Right hindlimb (tissue), 1 donor: ENCODE measurements at regions not wholly inside any gene's neighbourhood (a gene's known extent, or its start where the extent isn't known, plus 50 kb on each side); places are given as distances from the start of the nearest gene placed in this dataset.
"Not testable (repeated sequence)": the region's sequence is repeated elsewhere in the genome, so short reads cannot be mapped to it uniquely, and the experiment has no call there.

Source experiments
- DNase-seq: peaks from one replicate; pipeline ENCODE4 v3.0.0-alpha.2; 2018

DNA sequence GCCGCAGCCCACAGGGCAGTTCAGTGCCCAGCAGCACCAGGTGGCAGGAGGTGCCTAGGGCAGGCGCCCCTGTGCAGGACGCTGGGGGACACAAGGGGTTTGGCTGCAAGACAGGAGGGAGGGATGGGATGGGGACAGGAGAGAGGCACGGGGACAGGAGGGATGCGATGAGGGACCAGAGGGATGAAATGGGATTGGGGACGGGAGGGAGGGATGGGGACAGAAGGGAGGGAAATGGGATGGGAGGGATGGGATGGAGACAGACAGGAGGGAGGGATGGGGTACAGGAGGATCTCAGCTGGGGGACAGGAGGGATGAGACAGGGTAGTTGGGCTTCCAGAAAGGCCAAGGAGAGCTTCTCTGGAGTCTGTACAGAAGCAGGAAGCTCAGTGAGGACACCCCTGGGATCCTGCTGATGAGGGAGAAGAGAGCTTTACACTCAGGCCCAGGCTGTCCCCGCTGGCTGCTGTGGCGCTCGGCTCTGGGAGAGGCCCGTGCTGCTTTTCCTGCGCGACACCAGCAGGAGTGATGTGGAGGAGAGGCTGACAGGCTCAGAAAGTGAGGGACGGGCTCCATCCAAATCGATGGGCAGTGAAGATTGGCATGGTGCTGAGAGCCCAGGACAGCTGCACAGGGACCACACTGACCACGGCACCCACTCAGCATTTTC lies 400.8 kb downstream of the SMOC2 start:
- DNase-seq, result no peak

DNA sequence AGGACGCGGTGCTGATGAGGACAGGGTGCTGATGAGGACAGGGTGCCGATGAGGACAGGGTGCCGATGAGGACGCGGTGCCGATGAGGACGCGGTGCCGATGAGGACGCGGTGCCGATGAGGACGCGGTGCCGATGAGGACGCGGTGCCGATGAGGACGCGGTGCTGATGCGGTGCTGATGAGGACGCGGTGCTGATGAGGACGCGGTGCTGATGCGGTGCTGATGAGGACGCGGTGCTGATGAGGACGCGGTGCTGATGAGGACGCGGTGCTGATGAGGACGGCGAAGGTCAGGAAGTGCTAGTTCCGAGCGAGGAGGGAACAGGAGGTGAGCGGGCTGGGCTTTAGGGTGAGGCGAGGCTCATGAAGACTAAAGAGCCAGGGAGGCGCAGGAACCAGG lies 399.9 kb downstream of the SMOC2 start:
- not testable (repeated sequence) for DNase-seq

DNA sequence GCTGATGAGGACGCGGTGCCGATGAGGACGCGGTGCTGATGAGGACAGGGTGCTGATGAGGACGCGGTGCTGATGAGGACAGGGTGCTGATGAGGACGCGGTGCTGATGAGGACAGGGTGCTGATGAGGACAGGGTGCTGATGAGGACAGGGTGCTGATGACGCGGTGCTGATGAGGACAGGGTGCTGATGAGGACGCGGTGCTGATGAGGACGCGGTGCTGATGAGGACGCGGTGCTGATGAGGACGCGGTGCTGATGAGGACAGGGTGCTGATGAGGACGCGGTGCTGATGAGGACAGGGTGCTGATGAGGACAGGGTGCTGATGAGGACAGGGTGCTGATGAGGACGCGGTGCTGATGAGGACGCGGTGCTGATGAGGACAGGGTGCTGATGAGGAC lies 399.3 kb downstream of the SMOC2 start:
- not testable (repeated sequence) for DNase-seq

DNA sequence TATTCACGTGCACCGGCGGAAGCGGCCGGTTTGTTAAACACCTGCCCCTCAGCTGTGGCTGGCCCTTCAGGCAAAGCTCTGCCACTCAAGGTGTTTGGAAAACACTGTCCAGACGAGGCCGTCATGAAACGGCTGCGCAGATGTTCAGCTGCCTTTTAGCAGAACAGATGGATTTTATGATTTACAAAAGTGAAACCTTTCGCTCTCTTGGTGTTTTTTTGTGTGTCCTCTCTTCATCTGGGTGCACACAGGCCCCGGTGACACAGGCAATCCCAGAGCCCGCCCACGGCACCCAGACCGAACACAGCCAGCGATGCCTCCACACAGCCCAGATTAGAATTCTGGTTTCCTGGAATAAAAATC lies 397.0 kb downstream of the SMOC2 start:
- no peak for DNase-seq

DNA sequence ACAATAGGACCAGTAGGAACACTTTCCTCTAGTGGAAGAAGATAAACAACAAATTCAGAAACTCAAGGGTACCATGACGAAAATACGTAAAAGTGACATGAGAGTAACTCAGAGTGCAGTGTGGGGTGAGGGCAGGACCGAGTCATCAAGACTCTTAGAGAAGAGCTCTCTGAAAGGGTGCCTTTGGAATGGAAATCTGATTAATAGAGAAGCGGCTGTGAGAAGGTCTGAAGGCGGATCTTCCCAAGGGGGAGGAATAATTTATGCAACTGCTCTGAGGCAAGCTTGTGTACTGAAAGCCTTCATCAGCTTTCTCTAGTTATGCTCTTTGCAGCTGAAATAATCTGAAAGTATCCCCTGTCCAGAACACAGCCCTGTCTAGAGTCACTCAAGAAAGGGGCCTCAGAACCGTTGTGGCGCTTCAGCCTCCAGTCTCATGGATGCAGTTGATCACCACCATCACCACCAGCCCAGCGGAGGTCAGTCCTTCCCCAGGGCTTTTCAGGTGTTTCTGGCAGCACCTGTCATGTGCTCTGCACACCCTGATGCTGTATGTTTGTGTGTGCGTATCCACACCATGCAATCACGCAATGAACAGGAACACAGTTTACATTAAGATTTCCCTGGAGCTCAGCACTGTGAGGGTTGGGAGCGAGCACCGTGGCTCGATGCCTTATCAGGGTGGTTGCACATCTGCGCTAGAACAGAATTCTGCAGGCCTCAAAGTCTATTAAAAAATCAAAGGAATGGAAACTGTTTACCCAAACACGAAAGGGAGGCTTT lies 396.5 kb downstream of the SMOC2 start:
- DNase-seq, result no peak

DNA sequence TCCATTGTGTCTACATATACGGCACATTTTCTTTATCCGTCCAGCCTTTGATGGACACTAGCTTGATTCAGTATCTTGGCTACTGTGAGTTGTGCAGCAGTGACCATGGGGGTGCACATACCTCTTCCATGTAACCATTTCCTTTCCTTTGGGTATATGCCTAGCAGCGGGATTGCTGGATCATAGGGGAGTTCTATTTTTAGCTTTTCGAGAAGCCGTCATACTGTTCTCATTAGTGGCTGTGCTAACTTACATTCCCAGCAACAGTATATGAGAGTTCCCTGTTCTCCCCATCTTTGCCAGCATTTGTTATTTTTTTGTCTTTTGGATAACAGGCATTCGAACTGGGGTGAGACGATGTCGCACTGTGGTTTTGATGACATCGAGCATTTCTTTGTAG lies 395.0 kb downstream of the SMOC2 start:
- DNase-seq, result no peak

DNA sequence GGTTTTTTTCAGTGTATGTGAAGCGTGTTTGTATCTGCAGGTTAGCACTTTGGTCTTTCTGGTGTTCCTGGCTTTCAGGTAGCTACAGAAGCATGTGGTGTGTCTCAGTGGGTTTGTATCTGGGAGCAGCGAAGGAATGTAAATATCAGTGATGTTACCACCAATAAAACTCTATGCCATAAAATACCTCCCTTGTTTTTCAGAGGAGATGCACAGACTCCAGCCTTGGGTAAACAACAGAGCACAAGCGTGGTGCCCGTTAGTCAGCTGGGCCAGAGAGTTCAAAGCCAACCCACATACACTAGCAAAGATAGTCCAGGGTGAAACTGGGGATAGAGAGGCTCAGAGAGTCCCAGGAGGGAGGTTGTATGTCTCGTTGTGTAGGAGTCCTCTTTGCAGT lies 393.8 kb downstream of the SMOC2 start:
- DNase-seq, result no peak

DNA sequence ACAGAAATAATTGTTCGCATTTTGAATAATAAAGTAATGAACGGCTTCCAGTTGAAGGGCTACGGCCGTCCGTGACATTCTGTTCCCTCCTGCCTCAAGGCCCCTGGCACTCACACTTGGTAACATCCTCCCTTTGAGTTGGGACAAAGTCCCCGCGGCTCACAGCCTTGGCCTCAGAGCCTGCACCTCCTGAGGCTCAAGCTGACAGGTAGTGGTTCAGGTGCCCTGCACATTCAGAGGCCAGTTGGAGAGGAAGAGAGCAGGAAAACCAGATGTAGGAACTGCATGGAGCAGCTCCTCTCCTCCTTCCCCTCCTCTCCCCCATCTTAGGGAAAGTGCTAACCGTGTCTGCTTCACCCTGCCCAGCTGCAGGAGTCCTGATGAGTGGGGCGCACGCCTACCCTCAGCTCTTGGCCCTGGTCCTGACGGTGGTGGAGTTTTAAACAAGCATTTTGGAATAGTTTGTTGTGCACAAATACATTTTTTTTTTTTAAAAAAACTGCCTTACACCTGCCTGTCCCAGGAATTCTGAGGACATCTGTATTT lies 393.1 kb downstream of the SMOC2 start:
- no peak for DNase-seq

DNA sequence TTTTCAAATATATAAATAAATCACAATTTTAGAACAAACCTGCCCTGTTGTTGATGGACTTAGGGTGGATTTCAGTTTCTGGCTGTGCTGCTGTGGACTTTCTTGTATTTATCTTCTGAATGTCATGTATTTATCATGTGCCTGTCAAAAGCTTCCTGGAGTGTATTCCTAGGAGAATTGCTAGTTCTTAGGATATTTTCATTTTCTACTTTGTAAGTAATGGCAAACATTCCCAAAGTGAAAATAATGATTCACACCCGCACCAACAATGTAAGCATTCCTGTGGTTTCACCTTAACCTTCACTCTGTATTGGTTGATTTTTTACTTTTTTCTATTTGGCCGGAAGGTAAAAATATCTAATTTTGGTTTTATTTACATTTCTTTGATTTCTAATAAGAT lies 387.8 kb downstream of the SMOC2 start:
- DNase-seq, result no peak

DNA sequence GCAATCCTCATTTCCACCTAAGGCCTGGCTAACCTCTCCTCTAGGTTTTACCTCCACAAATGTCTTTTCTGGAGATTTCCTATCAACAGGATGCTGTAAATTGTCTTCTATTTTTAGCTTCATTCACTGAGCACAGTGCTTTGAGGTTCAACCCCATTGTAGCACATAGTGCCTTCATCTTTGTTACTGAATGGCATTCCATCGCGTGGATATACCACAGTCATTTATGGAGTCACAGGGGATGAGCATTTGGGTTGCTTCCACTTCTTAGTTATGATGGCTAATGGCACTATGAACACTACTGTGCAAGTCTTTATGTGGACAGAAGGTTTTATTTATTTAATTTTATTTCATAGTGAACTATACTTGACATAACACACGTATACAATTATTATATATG lies 387.1 kb downstream of the SMOC2 start:
- no peak for DNase-seq

DNA sequence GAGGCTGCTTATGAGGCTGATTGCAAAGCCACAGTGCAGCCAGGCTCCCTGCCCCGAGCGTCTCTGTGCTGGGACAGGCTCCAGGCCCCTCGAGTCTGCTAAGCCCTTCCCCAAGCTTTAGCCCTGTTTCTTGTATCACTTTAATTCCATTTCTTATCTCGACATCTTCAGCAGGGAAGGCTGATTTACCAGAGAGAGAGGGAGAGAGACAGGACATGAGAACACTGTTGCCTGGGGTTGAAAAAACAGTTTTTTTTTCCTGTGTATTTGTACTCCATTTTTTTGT lies 386.5 kb downstream of the SMOC2 start:
- no peak for DNase-seq

DNA sequence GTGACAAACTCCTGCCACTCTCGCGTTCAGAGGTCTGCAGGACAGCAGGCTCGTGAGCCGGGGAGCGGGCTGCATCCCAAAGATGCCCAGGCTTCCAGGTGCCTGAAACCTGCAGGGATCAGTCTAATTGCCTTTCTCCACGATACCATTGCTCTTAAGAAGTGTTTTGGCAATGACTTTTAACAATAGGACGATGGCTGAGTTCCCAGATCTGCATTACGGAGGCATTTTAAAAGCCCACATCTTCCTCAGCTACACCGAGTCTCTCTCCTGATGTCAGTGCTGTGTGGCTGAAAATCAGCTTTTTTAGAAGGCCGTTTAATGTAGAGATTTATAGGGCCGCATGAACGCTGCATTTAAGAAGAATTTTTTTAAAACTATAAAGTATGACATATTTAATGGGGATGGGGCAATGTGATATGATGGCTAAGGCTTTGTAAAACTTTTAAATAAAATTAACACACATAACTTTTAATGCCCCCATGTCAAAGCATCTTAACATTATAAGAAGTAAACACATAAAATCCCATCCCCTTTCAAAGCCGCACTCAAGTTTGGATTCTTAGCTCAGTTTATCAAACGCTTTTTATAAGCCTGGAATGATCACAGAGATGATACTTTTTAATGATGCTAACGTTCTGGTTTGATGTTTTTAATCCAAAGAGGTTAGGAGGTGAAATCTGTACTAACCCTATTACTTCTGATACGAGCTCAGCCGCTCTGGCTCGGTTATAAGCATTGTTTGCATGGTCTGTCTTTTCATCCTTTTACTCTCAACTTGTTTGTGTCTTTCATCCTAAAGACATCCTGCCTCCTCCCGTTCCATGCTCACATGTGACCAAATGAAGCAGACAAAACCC lies 386.0 kb downstream of the SMOC2 start:
- DNase-seq, result no peak

DNA sequence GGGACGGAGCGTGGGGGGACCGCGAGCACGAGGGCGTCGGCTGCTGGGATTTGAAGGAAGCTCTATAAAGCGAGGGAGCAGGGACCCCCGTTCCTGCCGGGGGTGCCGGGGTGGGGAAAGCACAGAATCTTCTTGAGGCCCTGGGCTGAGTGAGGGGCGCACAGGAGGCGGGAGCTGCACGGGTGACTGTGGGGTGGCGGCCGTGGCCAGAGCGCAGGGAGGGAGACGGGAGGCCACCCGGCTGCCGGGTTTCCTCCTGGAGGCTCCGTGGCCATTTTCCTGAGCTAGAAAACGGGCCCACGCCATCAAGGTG lies 385.1 kb downstream of the SMOC2 start:
- DNase-seq, result no peak

DNA sequence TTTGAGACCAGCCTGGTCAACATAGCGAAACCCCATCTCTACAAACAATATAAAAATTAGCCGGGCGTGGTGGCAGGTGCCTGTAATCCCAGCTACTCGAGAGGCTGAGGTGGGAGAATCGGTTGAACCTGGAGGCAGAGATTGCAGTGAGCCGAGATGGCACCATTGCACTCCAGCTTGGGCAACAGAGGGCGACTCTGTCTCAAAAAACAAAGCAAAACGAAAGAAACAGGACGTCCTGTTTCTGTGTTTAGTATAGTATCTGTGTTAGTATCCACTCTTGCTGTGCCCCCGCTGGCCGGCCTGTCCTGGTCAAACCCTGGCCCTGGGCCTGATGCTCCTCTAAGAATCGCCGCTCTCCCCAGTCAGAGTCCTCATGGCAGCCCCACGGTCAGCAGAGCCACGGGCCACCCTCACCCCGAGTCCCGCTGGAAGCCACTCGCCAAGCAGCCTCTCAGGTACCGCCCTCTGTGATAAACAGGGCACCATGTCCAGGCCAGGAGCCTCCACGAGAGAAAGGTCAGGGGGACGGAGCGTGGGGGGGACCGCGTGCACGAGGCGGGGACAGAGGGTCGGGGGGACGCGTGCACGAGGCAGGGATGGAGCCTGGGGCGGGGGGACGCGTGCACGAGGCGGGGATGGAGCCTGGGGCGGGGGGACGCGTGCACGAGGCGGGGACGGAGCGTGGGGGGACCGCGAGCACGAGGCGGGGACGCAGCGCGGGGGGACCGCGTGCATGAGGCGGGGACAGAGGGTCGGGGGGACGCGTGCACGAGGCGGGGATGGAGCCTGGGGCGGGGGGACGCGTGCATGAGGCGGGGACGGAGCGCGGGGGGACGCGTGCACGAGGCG lies 384.5 kb downstream of the SMOC2 start:
- DNase-seq, result no peak

DNA sequence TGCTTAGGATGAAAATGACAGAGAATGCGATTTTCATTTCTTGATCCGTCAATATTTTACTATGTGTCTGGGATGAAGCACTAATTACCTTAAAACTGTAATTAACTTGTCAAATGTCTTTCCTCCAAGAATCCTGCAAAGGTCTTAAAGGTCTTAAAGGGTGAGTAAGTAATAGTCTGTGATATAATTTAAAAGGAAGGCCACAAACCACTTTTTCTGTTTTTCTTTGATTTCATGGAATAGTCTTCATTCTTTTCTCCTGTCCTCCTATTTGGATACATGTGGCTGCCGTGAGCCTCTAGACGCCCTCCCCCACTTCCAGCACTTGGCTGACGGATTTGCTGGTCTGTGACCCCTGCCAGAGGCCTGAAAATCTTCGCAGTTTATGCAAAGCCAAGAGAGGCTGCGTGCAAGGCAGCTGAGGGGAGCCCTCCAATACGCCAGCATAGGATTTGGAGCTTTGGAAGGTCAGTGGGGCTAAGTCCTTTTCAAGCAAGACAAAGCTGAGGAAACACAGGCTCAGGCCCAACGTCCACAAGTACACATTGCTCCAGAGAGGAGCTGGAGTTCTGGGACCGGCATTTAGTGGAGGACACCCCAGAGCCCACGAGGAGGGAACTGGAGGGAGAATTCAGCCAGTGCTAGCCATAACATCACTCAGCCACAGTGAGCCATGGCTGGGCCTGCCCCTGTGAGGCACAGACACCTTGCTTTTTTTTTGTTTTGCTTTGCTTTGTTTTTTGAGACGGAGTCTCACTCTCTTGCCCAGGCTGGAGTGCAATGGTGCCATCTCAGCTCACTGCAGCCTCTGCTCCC lies 382.6 kb downstream of the SMOC2 start:
- DNase-seq, result peak; percentile 71

DNA sequence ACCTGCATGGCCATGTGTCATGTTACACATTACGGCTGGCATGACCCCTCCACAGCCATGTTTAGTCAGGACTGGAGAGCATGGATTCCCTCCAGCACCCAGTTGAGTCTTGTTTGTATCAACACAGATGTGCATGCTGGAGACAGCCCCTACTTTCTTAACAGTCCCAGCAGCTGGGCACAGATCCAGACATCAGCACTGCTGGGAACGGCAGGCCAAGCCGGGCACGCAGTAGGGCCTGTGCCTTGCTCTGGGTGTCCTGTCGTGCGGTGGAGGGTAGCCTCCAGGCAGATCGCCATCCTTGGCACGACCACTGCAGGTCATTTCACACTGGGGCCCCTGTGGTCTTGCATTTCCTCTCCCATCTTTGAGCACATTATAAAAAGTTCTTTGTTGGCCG lies 381.4 kb downstream of the SMOC2 start:
- no peak for DNase-seq

DNA sequence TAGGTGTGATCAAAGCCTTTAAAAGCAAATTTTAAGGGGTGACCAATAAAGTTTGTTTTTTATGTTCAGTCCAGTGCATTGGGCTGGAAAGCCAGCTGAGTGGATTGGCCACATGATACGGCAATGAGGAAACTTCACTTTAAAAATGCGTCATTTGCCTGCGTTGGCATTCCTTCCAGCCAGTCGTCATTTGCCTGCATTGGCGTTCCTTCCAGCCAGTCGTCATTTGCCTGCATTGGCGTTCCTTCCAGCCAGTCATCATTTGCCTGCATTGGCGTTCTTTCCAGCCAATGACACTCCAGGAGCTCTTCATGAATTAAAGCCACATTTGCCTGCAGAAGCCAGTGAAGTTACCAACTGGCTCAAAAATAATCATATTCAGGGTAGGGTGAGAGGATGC lies 378.6 kb downstream of the SMOC2 start:
- no peak for DNase-seq

DNA sequence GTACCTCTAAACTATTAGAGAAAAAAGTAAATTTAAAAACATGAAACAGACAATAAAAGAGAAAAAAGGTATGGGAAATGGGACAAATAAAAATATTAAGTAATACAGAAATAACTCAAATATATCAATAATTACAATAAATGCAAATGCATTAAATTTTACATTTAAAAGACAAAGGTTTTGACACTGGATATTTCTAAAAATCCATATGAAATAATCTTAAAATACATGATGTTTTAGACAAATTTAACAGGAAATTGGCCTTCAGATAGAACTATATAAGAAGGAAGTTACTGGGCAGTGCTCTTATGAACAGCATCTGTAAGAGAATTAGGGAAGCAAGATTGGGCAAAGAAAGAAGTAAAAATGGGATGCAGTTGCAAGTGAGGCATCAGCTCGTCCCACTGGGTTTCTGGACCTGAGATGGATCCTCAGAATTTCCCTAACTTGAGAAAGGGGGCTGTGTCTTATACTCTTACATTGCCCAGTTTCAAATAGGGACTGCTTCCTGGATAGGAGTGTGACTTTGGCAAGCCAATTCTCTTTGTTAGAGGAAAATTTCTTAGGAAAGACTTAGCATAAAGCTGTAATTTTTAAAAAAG lies 376.7 kb downstream of the SMOC2 start:
- no peak for DNase-seq

DNA sequence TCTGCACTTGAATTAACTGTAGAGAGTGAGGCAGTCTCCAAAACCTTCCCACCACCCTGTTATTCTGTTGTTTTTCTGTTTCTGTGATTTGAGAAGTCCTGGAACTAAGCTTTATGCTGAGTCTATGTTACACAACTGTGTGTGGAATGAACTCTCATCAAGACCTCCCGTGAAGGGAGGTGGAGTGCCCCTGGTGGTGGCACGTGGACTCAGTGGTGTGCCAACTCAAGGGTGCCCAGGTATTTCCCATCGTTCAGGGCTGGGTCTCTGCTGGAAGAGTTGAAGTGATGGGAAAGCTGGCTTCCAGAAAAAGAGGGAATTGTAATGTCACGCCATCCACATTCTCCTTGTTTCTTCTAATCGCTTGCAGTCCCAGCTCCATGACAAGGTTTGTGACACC lies 374.2 kb downstream of the SMOC2 start:
- DNase-seq, result no peak

DNA sequence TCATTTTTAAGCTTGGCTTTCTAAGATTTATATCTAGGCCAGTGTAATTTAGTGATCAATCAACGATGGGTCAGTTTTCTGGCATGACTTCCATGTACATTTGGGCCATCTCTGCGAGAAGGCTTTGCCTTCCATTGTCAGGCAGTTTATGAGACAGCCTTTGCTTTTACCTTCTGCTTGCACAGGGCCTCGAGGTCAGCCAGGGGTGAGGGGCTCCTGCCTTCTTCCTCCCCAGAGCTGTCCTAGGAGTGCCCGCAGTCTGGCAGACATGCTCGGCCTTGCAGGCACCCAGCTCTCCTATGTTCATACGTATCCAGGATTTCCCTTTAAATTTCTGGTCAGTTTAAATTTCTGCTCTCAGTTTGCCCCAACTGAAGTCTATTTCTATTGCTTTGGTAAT lies 367.2 kb downstream of the SMOC2 start:
- DNase-seq, result no peak

DNA sequence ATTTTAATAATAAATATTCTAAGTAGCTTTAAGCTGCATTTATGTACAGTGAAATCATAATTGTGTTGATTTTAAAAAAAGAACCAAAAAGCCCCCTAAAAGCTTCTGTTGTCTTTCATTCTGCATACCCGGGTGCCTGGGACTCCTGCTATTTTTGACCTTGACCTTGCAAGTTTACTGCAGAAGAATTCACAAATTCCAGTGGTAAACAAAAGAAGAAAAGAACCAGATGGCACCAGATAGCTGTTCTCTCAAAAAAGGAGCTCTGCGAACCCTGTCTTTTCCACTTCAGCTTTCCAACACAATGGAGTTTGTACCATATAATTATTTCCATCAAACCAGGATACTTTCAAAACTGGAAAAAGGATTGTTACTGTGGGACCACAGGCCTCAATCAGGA lies 363.3 kb downstream of the SMOC2 start:
- DNase-seq, result no peak

DNA sequence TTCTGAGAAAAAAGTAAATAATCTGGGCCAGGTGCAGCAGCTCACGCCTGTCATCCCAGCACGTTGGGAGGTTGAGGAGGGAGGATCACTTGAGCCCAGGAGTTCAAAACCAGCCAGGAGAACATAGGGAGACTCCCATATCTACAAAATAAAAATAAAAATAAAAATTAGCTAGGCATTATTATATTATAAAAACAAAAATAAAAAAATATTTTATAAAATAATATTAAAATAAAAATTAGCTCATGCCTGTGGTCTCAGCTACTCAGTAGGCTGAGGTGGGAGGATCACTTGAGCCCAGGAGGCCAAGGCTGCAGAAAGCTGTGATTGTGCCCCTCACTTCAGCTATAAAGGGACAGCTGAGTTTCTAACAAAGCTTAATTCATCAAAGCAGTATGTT lies 362.9 kb downstream of the SMOC2 start:
- DNase-seq, result no peak
